Prostate gland (tissue), 2 donors: ENCODE measurements at regions not wholly inside any gene's neighbourhood (a gene's known extent, or its start where the extent isn't known, plus 50 kb on each side); places are given as distances from the start of the nearest gene placed in this dataset.
"Not testable (repeated sequence)": the region's sequence is repeated elsewhere in the genome, so short reads cannot be mapped to it uniquely, and the experiment has no call there.

ENCODE experiments used
- DNase-seq: peaks from one replicate; pipeline ENCODE4 v3.0.0-alpha.2; 2019; ENCODE audit warnings: low spot score
- H3K27ac ChIP-seq, 2 donors: fragments of 200-600 bp; sonication (generic); 2 replicates each; pipeline ENCODE4 v1.5.1; 2017 to 2019
- H3K27me3 ChIP-seq: fragments of 200-600 bp; sonication (generic); replicated peaks from 2 replicates; pipeline ENCODE4 v1.5.1; 2019; ENCODE audit not compliant: insufficient read depth
- H3K36me3 ChIP-seq, 2 donors: fragments of 200-600 bp; sonication (generic); 1 replicate in 1 of 2; 2 replicates in 1 of 2; pipeline versions ENCODE4 v1.5.1 to v1.8.1; 2017 to 2019
- H3K4me1 ChIP-seq: fragments of 200-600 bp; sonication (generic); replicated peaks from 2 replicates; pipeline ENCODE4 v1.5.1; 2019
- H3K4me3 ChIP-seq, 2 donors: fragments of 200-600 bp; sonication (generic); 2 replicates each; pipeline ENCODE4 v1.5.1; 2017 to 2019
- H3K9me3 ChIP-seq: fragments of 200-600 bp; sonication (generic); 2 replicates; pipeline ENCODE4 v1.5.1; 2017
- POLR2A ChIP-seq: fragments of 450-650 bp; IDR thresholded peaks from one replicate; pipeline ENCODE4 v1.6.1; 2016; ENCODE audit warnings: antibody characterized with exemption, mild to moderate bottlenecking
- POLR2AphosphoS5 ChIP-seq: sonication (generic); formaldehyde crosslinking; IDR thresholded peaks from one replicate; pipeline ENCODE4 v1.6.1; 2017; ENCODE audit warnings: antibody characterized with exemption
- WGBS: methylation state at CpG from one replicate; pipeline ENCODE4 v1.1.5; 2018; 5-methylcytosine and 5-hydroxymethylcytosine counted together
- intact Hi-C: fragments of 100-400 bp; cut with DNase I; formaldehyde crosslinking; loops from one replicate; pipeline ENCODE4 v1.14.2; 2022
- TF ChIP-seq, protein P1 (sequence below), 4 experiments: fragments of 200-600 bp in 2 of 4; fragments of 450-650 bp in 2 of 4; sonication (generic) in 2 of 4; IDR thresholded peaks; 1 replicate in 3 of 4; 2 replicates in 1 of 4; pipeline ENCODE4 v1.5.1; 2016 to 2019; ENCODE audit warnings: antibody characterized with exemption in 4 of 4, mild to moderate bottlenecking in 2 of 4, moderate library complexity in 2 of 4

- Histone ChIP-seq H3K9me3 (no peaks in the 10 kb centered on the region), H3K27ac (no peak overlapping the region), H3K27me3 (no peaks in the 10 kb centered on the region), H3K4me3 (no peak overlapping the region), H3K4me1 (no peaks in the 10 kb centered on the region), H3K36me3 (no peaks in the 10 kb centered on the region)
- TF ChIP-seq, protein P1, sequence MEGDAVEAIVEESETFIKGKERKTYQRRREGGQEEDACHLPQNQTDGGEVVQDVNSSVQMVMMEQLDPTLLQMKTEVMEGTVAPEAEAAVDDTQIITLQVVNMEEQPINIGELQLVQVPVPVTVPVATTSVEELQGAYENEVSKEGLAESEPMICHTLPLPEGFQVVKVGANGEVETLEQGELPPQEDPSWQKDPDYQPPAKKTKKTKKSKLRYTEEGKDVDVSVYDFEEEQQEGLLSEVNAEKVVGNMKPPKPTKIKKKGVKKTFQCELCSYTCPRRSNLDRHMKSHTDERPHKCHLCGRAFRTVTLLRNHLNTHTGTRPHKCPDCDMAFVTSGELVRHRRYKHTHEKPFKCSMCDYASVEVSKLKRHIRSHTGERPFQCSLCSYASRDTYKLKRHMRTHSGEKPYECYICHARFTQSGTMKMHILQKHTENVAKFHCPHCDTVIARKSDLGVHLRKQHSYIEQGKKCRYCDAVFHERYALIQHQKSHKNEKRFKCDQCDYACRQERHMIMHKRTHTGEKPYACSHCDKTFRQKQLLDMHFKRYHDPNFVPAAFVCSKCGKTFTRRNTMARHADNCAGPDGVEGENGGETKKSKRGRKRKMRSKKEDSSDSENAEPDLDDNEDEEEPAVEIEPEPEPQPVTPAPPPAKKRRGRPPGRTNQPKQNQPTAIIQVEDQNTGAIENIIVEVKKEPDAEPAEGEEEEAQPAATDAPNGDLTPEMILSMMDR (IDR thresholded peaks at IDR 0.05): no peak
- no peak for TF ChIP-seq POLR2A
- TF ChIP-seq POLR2AphosphoS5: no peak
- intact Hi-C loops: no loop called here
- 88% methylated on average over 5 of the region's 5 CpGs for WGBS
- no peak for DNase-seq
Observed at GRCh38 chr4:177528620-177529019, 86.4 kb upstream of the AGA start.

GRCh38 chr4:177530561-177530960 is 88.3 kb upstream of the AGA start:
- WGBS: 87% methylated on average over 1 of the region's 1 CpG
- no peak for DNase-seq

DNA sequence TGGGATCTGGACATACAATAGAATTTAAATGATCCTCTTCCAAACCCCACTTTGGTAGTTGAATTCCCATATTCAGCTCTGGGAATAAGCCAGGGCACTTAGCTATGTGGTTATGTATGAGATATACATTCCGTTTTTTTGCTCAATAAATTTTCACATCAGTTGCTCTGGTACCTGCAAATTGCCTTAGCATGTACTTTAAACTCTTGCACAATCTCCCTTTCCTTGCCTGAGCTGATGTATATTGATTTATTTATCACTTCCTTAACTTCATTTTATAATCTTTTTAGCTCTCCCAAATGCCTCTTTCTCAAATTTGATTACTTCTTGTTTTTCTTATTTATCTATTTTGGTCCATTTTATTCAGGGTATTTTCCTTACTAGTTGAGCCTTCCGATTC is 90.1 kb upstream of the AGA start:
- no peaks in the 10 kb centered on the region for H3K36me3 ChIP-seq
- WGBS: 91% methylated on average over 2 of the region's 2 CpGs

More at GRCh38 chr4:177530561-177530960, 88.3 kb upstream of the AGA start:
- Histone ChIP-seq H3K36me3 (no peaks in the 10 kb centered on the region), H3K9me3 (no peaks in the 10 kb centered on the region), H3K4me3 (no peak overlapping the region), H3K27me3 (no peaks in the 10 kb centered on the region), H3K4me1 (no peaks in the 10 kb centered on the region), H3K27ac (no peak overlapping the region)
- intact Hi-C loops: no loop called here
- TF ChIP-seq POLR2AphosphoS5: no peak
- TF ChIP-seq POLR2A: no peak
- TF ChIP-seq, protein P1 (IDR thresholded peaks at IDR 0.05): no peak

DNA sequence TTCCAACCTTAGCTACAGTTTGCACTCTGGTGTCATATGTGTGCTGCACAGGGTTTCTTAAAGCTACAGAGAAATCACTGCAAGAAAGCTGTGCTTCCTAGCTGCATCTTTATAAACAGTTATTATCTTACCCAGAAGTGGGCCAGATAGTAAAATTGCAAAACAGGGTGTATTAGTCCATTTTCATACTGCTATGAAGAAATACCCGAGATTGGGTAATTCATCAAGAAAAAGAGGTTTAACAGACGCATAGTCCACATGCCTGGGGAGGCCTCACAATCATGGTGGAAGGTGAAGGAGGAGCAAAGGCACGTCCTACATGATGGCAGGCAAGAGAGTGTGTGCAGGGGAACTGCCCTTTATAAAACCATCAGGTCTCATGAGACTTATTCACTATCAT is 92.6 kb upstream of the AGA start:
- H3K27me3 ChIP-seq, H3K4me3 ChIP-seq, H3K36me3 ChIP-seq, intact Hi-C loops, H3K9me3 ChIP-seq, DNase-seq, H3K4me1 ChIP-seq, H3K27ac ChIP-seq: not testable (repeated sequence)
- WGBS: 82% methylated on average over 3 of the region's 3 CpGs

More for the DNA sequence above, 90.1 kb upstream of the AGA start:
- no peak for TF ChIP-seq POLR2A
- TF ChIP-seq, protein P1 (IDR thresholded peaks at IDR 0.05): no peak
- Histone ChIP-seq H3K4me3 (no peak overlapping the region), H3K27me3 (no peaks in the 10 kb centered on the region), H3K4me1 (no peaks in the 10 kb centered on the region), H3K9me3 (no peaks in the 10 kb centered on the region), H3K27ac (no peak overlapping the region)
- DNase-seq: no peak
- intact Hi-C loops: no loop called here

- intact Hi-C loops: no loop called here
- Histone ChIP-seq H3K4me3 (no peak overlapping the region), H3K36me3 (no peaks in the 10 kb centered on the region), H3K4me1 (no peaks in the 10 kb centered on the region), H3K27ac (no peak overlapping the region), H3K27me3 (no peaks in the 10 kb centered on the region), H3K9me3 (no peaks in the 10 kb centered on the region)
- TF ChIP-seq POLR2A: no peak
- TF ChIP-seq POLR2AphosphoS5: no peak
- TF ChIP-seq, protein P1 (IDR thresholded peaks at IDR 0.05): no peak
- DNase-seq: no peak
Observed at GRCh38 chr4:177546745-177547144, 104.5 kb upstream of the AGA start.
